Prostate gland (tissue), 2 donors: ENCODE measurements at regions not wholly inside any gene's neighbourhood (a gene's known extent, or its start where the extent isn't known, plus 50 kb on each side); places are given as distances from the start of the nearest gene placed in this dataset.

Source experiments
- POLR2A ChIP-seq: fragments of 450-650 bp; IDR thresholded peaks from one replicate; pipeline ENCODE4 v1.6.1; 2016; ENCODE audit warnings: antibody characterized with exemption, mild to moderate bottlenecking
- POLR2AphosphoS5 ChIP-seq: sonication (generic); formaldehyde crosslinking; IDR thresholded peaks from one replicate; pipeline ENCODE4 v1.6.1; 2017; ENCODE audit warnings: antibody characterized with exemption
- TF ChIP-seq, protein P1 (sequence below), 4 experiments: fragments of 200-600 bp in 2 of 4; fragments of 450-650 bp in 2 of 4; sonication (generic) in 2 of 4; IDR thresholded peaks; 1 replicate in 3 of 4; 2 replicates in 1 of 4; pipeline ENCODE4 v1.5.1; 2016 to 2019; ENCODE audit warnings: antibody characterized with exemption in 4 of 4, mild to moderate bottlenecking in 2 of 4, moderate library complexity in 2 of 4

DNA sequence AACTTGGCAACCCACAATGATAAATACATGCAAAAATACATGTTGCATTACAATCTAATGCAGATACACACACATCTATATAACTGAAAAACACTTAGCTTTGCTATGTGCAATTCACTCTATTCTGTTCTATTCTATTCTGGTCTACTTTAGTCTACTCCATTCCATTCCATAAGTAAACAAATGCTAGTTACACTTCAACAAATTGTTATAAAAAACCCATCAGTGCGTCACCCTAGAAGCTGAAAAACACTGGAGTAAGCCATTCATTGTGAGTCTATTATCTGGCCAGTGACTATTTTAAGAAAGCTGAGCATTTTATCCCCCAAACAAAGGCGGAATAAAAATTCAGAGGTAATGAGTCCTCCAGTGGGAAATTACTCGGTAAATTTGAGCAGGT is 315.7 kb upstream of the EPHA7 start:
- TF ChIP-seq, protein P1, sequence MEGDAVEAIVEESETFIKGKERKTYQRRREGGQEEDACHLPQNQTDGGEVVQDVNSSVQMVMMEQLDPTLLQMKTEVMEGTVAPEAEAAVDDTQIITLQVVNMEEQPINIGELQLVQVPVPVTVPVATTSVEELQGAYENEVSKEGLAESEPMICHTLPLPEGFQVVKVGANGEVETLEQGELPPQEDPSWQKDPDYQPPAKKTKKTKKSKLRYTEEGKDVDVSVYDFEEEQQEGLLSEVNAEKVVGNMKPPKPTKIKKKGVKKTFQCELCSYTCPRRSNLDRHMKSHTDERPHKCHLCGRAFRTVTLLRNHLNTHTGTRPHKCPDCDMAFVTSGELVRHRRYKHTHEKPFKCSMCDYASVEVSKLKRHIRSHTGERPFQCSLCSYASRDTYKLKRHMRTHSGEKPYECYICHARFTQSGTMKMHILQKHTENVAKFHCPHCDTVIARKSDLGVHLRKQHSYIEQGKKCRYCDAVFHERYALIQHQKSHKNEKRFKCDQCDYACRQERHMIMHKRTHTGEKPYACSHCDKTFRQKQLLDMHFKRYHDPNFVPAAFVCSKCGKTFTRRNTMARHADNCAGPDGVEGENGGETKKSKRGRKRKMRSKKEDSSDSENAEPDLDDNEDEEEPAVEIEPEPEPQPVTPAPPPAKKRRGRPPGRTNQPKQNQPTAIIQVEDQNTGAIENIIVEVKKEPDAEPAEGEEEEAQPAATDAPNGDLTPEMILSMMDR (IDR thresholded peaks at IDR 0.05), result no peak
- TF ChIP-seq POLR2A (no peak), POLR2AphosphoS5 (no peak)
